ENCODE measurements at regions not wholly inside any gene's neighbourhood (a gene's known extent, or its start where the extent isn't known, plus 50 kb on each side); places are given as distances from the start of the nearest gene placed in this dataset.

- no peaks in the 10 kb centered on the region for H3K27me3 ChIP-seq (ENCODE audit: control insufficient read depth, insufficient read depth, low read length)
- H3K36me3 ChIP-seq (ENCODE audit: control insufficient read depth, insufficient read depth, low read length), result no peaks in the 10 kb centered on the region
- no peak for TF ChIP-seq CTCF (IDR thresholded peaks at IDR 0.05; ENCODE audit: insufficient read depth, low read length, severe bottlenecking)
- DNase-seq (ENCODE audit: low read depth) (no peak), FAIRE-seq (no peak)
- H3K4me3 ChIP-seq (ENCODE audit: low read depth, low read length), result no peak overlapping the region
Observed at GRCh38 chr3:73768524-73769308, 144.0 kb upstream of the PDZRN3 start.

DNA sequence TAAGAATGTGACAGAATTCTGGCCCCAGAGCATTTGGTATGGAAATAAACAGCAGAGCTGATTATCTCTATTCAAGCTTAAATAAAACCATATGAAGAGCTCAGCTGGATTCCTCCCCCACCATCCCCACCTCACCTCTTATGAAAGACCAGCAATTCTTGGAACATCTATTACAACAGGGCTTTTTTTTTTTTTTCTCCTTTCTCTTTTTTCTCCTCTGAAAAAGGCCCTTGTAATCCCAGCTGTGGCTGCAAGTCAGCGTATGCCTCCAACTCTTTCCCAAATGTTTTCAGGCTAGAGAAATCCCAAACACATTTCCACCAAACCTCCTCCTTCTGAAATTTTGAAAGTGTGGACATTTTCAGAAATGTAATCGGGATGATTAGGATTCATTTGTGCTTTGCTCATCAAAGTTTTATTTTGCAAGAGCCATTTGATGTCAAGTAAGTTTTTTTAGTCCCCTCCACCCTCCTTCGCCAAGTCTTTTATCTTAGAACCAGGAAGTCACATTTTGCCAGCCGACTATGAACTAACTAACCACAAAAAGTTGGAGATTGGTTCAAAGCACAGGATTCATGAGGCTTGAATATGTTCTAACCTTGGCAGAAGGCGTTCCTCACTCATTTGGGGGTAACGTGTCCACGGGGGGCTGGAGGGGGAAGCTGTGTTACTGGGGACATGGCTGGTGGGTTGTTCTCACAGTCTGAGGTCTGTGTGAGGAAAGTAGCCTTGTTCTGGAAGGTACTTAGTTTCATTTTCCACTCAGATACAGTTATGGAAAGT lies 142.0 kb upstream of the PDZRN3 start:
- Histone ChIP-seq H3K27me3 (ENCODE audit: control insufficient read depth, insufficient read depth, low read length) (no peaks in the 10 kb centered on the region), H3K36me3 (ENCODE audit: control insufficient read depth, insufficient read depth, low read length) (no peaks in the 10 kb centered on the region), H3K4me3 (ENCODE audit: low read depth, low read length) (no peak overlapping the region)
- FAIRE-seq (no peak), DNase-seq (ENCODE audit: low read depth) (no peak)
- no peak for TF ChIP-seq CTCF (IDR thresholded peaks at IDR 0.05; ENCODE audit: insufficient read depth, low read length, severe bottlenecking)

GRCh38 chr3:73765878-73766545 lies 141.3 kb upstream of the PDZRN3 start:
- no peaks in the 10 kb centered on the region for H3K36me3 ChIP-seq (ENCODE audit: control insufficient read depth, insufficient read depth, low read length)
- H3K27me3 ChIP-seq (ENCODE audit: control insufficient read depth, insufficient read depth, low read length), result no peaks in the 10 kb centered on the region
- TF ChIP-seq CTCF (IDR thresholded peaks at IDR 0.05; ENCODE audit: insufficient read depth, low read length, severe bottlenecking), result no peak
- no peak for DNase-seq (ENCODE audit: low read depth)
- no peak for FAIRE-seq
- no peak overlapping the region for H3K4me3 ChIP-seq (ENCODE audit: low read depth, low read length)

DNA sequence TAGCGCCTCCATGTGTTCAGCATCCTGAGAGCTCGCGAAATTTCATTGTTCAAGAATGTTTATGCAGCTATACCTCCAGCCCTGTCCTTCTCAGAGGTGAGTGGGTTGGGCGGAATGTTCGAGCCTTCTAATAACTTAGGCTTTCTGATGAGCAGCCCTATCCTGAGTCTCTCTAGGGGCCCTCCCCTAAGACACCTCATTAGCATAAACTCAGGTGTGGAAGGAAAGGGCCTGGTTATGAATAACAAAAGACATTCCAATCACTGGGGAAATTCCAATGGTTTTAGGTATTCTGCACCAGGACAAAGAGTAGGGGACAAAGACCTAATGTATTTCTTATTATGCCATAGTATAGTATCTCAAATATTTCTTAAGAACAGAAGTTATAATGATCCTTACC lies 138.1 kb upstream of the PDZRN3 start:
- Histone ChIP-seq H3K36me3 (ENCODE audit: control insufficient read depth, insufficient read depth, low read length) (no peaks in the 10 kb centered on the region), H3K4me3 (ENCODE audit: low read depth, low read length) (no peak overlapping the region), H3K27me3 (ENCODE audit: control insufficient read depth, insufficient read depth, low read length) (no peaks in the 10 kb centered on the region)
- FAIRE-seq (no peak), DNase-seq (ENCODE audit: low read depth) (no peak)
- no peak for TF ChIP-seq CTCF (IDR thresholded peaks at IDR 0.05; ENCODE audit: insufficient read depth, low read length, severe bottlenecking)

DNA sequence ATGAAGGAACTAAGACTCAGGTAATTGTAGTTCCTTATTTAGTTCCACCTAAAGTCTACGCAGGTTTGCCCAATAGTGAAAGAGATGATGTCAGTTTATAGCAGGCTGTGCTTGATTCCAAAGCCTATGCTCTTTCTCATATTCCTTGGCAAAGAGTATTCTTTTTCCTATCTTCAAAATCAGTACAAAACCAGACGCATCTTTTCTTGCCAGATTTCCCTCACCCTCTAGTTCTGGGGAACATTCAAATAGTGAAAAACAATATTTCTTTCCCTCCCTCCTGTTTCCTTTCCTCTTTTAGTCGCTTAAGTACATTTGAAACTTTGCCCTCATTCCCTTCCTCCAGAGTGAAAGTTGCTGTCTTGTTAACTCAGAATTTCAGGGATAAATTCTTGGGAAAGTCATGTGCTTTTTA lies 134.6 kb upstream of the PDZRN3 start:
- no peak overlapping the region for H3K4me3 ChIP-seq (ENCODE audit: low read depth, low read length)
- FAIRE-seq (no peak), DNase-seq (ENCODE audit: low read depth) (no peak)
- no peak for TF ChIP-seq CTCF (IDR thresholded peaks at IDR 0.05; ENCODE audit: insufficient read depth, low read length, severe bottlenecking)
- no peaks in the 10 kb centered on the region for H3K36me3 ChIP-seq (ENCODE audit: control insufficient read depth, insufficient read depth, low read length)
- no peaks in the 10 kb centered on the region for H3K27me3 ChIP-seq (ENCODE audit: control insufficient read depth, insufficient read depth, low read length)
